Chondrocyte (in vitro differentiated cells): ENCODE measurements at regions not wholly inside any gene's neighbourhood (a gene's known extent, or its start where the extent isn't known, plus 50 kb on each side); places are given as distances from the start of the nearest gene placed in this dataset.

ENCODE experiments used
- DNase-seq: peaks from one replicate; pipeline ENCODE4 v3.0.0; 2021; ENCODE audit warnings: mixed read lengths, low spot score
- H3K27ac Mint-ChIP-seq: one replicate; pipeline ENCODE4 v1.8.0; 2021; ENCODE audit warnings: mild to moderate bottlenecking, moderate library complexity, mixed read lengths; ENCODE audit not compliant: unreplicated experiment
- H3K27me3 Mint-ChIP-seq: 2 replicates; pipeline ENCODE4 v1.8.0; 2021; ENCODE audit warnings: low read depth, mixed read lengths
- H3K36me3 Mint-ChIP-seq: 2 replicates; pipeline ENCODE4 v1.8.0; 2021; ENCODE audit warnings: low read depth, mixed read lengths
- H3K4me1 Mint-ChIP-seq: 2 replicates; pipeline ENCODE4 v1.8.0; 2021; ENCODE audit warnings: low read depth, mild to moderate bottlenecking, mixed read lengths
- H3K4me3 Mint-ChIP-seq: one replicate; pipeline ENCODE4 v1.8.0; 2021; ENCODE audit warnings: mild to moderate bottlenecking, moderate library complexity, mixed read lengths; ENCODE audit not compliant: unreplicated experiment
- H3K9me3 Mint-ChIP-seq: 2 replicates; pipeline ENCODE4 v1.8.0; 2021; ENCODE audit warnings: low read depth, mixed read lengths
- CTCF ChIP-seq: fragments of 200-600 bp; sonication (generic); IDR thresholded peaks from 2 replicates; pipeline ENCODE4 v1.5.0; 2021; ENCODE audit warnings: antibody characterized with exemption, mild to moderate bottlenecking, moderate library complexity

DNA sequence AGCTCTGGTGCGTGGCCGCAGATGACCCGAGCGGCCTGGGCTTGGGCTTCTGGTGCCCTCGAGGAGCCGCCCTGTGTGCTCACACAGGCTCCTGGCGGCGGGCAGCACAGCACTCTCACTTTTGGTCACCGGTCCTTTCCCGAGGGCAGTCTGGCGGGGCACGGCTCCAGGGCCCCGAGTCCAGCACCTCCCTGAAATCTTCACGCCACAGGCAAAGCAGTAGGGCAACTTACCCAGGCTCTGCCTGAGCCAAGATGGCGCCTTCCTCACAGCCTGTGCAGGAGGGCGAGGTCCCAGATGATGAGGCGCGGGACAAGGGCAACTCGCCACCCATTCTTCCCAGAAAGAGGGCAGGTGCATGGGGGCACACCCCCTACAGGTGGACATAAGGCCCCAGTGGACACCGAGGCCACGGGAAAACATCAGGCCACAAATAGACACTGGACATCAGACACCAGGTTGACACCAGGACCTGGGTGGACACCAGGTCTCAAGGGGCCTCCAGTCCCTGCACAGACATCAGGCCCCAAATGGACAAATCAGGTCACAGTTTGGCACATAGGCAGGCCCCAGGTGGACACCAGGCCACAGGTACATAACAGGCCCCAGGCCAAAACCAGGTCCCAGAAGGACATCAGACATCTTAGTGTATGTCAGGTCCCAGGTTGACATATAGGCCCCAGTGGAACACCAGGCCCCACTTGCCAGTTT, 57.6 kb upstream of the SEPTIN5 start:
- TF ChIP-seq CTCF, result no peak
- H3K4me3 Mint-ChIP-seq, result no peak overlapping the region
- H3K27me3 Mint-ChIP-seq, result no peaks in the 10 kb centered on the region
- peaks cover 2% of the 10 kb centered on the region for H3K36me3 Mint-ChIP-seq
- peaks cover 10% of the 10 kb centered on the region for H3K4me1 Mint-ChIP-seq
- H3K27ac Mint-ChIP-seq, result no peak overlapping the region
- DNase-seq, result no peak
- no peaks in the 10 kb centered on the region for H3K9me3 Mint-ChIP-seq

DNA sequence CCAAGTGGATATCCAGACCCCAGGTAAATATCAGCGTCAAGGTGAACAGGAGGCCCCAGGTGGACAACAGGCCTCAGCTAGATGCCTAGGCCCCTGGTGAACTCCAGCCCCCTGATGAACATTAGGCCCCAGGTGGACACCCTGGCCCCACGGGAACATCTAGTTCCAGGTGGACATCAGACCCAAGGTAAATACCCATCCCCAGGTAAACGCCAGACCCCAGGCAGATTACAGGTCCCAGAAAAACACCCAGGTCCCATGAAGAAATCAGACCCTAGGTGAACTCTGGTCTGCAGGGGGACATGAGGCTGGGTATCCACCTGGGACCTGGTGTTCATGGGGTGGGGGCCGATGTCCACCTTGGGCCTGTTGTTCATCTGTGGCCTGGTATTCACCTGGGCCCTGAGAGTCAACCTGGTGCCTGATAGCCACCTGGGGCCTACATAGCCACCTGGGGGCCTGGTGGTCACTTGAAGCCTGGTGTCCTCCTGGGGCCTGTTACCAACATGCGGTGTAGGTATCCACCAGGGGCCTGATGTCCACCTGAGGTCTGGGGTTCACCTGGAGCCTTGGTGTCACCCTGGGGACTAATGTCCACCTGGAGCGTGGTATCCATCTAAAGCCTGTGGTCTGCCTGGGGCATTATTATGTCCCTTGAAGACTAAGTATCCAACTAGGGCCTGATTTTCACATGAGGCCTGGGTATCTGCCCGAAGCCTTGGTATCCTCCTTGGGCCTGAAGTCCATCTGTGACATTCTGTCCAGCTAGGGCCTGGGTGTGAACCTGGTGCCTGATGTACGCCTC, 56.8 kb upstream of the SEPTIN5 start:
- Mint-ChIP-seq H3K4me3 (no peak overlapping the region), H3K27me3 (no peaks in the 10 kb centered on the region), H3K36me3 (peaks cover 2% of the 10 kb centered on the region), H3K9me3 (no peaks in the 10 kb centered on the region), H3K27ac (no peak overlapping the region), H3K4me1 (peaks cover 17% of the 10 kb centered on the region)
- TF ChIP-seq CTCF, result no peak
- DNase-seq, result no peak

DNA sequence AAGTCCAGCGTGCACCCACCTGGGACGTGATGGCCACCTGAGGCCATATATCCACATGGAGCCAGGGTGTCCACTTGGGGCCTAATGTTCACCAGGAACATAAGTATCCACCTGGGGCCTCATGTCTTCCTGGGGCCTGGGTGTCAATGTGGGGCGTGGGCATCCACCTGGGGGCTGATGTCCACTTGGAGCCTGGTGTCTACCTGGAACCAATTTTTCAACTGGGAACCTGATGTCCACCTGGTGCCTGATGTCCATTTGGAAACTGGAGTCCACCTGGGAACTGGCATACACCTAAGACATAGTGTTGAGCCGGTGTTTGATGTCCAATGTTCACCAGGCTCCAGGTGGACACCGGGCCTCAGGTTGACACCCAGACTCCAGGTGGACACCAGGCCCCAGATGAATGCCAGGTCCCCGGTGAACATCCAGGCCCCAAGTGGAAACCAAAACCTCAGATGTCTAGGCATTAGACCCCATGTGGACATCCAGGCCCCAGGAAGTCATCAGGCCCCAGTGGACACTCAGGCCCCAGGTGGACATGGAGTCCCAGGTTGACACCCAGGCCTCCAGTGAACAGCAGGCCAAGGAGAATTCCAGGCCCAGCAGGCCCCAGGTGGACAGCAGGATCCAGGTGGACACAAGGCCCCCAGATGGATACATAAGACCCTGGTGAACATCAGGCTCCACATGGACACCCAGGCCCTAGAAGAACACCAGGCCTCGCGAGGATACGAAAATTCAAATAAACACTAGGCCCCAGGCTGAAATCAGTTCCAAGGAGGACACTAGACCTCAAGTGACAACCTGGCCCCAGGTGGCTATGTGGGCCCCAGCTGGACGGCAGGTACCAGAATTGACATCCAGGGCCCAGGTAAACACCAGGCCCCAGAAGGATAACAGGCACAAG, 56.0 kb upstream of the SEPTIN5 start:
- Mint-ChIP-seq H3K36me3 (no peaks in the 10 kb centered on the region), H3K4me3 (no peak overlapping the region), H3K4me1 (peaks cover 26% of the 10 kb centered on the region), H3K27ac (no peak overlapping the region), H3K27me3 (no peaks in the 10 kb centered on the region), H3K9me3 (no peaks in the 10 kb centered on the region)
- DNase-seq, result no peak
- TF ChIP-seq CTCF, result no peak

- DNase-seq, result no peak
- H3K4me1 Mint-ChIP-seq, result peaks cover 34% of the 10 kb centered on the region
- no peaks in the 10 kb centered on the region for H3K36me3 Mint-ChIP-seq
- no peaks in the 10 kb centered on the region for H3K27me3 Mint-ChIP-seq
- no peak overlapping the region for H3K27ac Mint-ChIP-seq
- H3K9me3 Mint-ChIP-seq, result no peaks in the 10 kb centered on the region
- no peak for TF ChIP-seq CTCF
- no peak overlapping the region for H3K4me3 Mint-ChIP-seq
Measured at GRCh38 chr22:19658967-19659804, 55.1 kb upstream of the SEPTIN5 start.
